ENCODE measurements at regions not wholly inside any gene's neighbourhood (a gene's known extent, or its start where the extent isn't known, plus 50 kb on each side); places are given as distances from the start of the nearest gene placed in this dataset.

DNA sequence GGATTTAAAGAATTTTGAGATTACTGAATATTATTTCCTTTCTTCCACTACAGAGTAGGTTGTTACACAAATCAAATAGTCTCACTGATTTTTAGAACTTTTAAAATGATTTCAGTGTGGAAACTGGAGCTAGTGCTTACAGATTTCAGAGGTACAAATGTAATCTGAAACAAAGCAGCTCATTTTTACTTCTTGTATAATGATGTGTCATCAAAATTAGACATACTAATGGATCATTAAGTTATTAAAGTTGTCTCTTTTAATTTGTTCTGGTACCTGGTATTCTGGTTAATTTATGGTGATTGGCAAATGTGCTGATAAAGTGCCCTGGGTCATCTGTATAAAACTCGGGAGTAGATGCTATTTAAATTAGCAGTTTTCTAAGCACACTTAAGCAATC, 1528.3 kb downstream of the RPA4 start:
- WGBS, 2 donors: 65 to 72% methylated on average over 1 of the region's 1 CpG
- H3K27me3 ChIP-seq: no peaks in the 10 kb centered on the region
- intact Hi-C loops (cut with DNase I): no loop called here
- no peaks in the 10 kb centered on the region for H3K36me3 ChIP-seq
- no peak for TF ChIP-seq POLR2A (IDR thresholded peaks at IDR 0.05)
- TF ChIP-seq, protein P1, sequence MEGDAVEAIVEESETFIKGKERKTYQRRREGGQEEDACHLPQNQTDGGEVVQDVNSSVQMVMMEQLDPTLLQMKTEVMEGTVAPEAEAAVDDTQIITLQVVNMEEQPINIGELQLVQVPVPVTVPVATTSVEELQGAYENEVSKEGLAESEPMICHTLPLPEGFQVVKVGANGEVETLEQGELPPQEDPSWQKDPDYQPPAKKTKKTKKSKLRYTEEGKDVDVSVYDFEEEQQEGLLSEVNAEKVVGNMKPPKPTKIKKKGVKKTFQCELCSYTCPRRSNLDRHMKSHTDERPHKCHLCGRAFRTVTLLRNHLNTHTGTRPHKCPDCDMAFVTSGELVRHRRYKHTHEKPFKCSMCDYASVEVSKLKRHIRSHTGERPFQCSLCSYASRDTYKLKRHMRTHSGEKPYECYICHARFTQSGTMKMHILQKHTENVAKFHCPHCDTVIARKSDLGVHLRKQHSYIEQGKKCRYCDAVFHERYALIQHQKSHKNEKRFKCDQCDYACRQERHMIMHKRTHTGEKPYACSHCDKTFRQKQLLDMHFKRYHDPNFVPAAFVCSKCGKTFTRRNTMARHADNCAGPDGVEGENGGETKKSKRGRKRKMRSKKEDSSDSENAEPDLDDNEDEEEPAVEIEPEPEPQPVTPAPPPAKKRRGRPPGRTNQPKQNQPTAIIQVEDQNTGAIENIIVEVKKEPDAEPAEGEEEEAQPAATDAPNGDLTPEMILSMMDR (IDR thresholded peaks at IDR 0.05): no peak
- H3K4me1 ChIP-seq: no peaks in the 10 kb centered on the region
- no peak for DNase-seq
- no peak overlapping the region for H3K27ac ChIP-seq
- no peaks in the 10 kb centered on the region for H3K9me3 ChIP-seq
- H3K4me3 ChIP-seq (replicated peaks in 1 of 3): no peak overlapping the region

DNA sequence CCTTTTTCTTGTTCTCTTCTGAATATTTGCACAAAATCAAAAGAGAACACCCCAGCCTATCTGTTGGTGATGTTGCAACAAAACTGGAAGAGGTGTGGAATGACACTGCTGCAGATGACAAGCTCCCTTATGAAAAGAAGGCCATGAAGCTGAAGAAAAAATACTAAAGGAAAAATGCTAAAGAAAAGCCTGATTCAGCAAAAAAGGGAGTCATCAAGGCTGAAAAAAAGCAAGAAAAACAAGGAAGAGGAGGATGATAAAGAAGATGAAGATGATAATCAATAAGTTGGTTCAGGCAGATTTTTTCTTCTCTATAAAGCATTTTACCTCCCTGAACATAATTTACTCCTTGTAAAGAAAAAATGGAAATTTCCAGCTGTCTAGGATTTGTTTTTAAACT, 1538.8 kb downstream of the RPA4 start:
- no peak for TF ChIP-seq POLR2A (IDR thresholded peaks at IDR 0.05)
- TF ChIP-seq, protein P1 (IDR thresholded peaks at IDR 0.05): no peak
- DNase-seq: no peak
- Histone ChIP-seq H3K27ac (no peak overlapping the region), H3K9me3 (no peaks in the 10 kb centered on the region), H3K36me3 (no peaks in the 10 kb centered on the region), H3K4me3 (replicated peaks in 1 of 3) (no peak overlapping the region), H3K27me3 (no peaks in the 10 kb centered on the region), H3K4me1 (no peaks in the 10 kb centered on the region)
- intact Hi-C loops (cut with DNase I): no loop called here

DNA sequence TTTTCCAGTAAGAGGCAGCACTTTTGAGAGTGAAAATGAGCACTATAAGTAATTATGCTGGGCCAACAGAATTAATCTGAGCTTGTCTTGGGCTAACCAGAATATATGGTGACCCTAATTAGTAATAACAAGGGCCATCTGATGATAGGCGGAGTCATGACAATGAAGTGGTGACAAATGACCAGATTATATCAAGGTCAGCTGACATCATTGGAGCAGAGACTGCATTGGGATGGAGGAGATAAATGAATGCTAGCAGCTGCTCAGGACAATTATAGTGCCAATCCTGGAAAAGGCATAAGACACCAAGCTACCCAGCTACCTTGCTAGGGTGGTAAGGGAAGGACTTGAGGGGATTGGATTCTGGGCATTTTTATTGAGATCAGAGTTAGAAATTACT, 1548.7 kb downstream of the RPA4 start:
- intact Hi-C loops (cut with DNase I): no loop called here
- DNase-seq: no peak
- no peaks in the 10 kb centered on the region for H3K27me3 ChIP-seq
- no peak overlapping the region for H3K27ac ChIP-seq
- H3K36me3 ChIP-seq: no peaks in the 10 kb centered on the region
- no peaks in the 10 kb centered on the region for H3K4me1 ChIP-seq
- TF ChIP-seq, protein P1 (IDR thresholded peaks at IDR 0.05): no peak
- no peak for TF ChIP-seq POLR2A (IDR thresholded peaks at IDR 0.05)
- no peak overlapping the region for H3K4me3 ChIP-seq (replicated peaks in 1 of 3)
- WGBS, 2 donors: 92 to 100% methylated on average over 1 of the region's 1 CpG
- no peaks in the 10 kb centered on the region for H3K9me3 ChIP-seq

DNA sequence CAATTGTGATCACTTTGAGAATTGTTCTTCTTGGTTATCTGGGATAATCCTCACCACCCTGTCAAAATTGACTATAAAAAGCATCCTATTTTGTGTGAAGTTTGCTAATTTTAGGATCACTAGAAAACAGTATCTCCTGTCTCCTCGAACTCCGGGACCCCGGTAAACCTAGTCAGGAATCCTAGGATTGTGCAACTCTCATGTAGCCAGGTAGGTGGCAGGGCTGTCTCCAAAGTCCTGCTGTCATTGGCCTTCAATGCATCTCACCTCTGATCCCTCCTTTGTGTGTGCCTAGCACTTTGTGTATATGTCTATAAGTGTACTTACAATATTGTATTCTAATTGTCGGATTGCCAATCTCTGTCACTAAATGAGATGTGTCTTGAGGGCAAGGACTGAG, 1564.8 kb downstream of the RPA4 start:
- H3K27me3 ChIP-seq: no peaks in the 10 kb centered on the region
- no peak for TF ChIP-seq POLR2A (IDR thresholded peaks at IDR 0.05)
- TF ChIP-seq, protein P1 (IDR thresholded peaks at IDR 0.05): no peak
- no peaks in the 10 kb centered on the region for H3K4me1 ChIP-seq
- no peak overlapping the region for H3K4me3 ChIP-seq (replicated peaks in 1 of 3)
- WGBS, 2 donors: 87 to 98% methylated on average over 4 of the region's 4 CpGs
- intact Hi-C loops (cut with DNase I): no loop called here
- H3K36me3 ChIP-seq: no peaks in the 10 kb centered on the region
- no peak overlapping the region for H3K27ac ChIP-seq
- DNase-seq: no peak
- H3K9me3 ChIP-seq: no peaks in the 10 kb centered on the region

DNA sequence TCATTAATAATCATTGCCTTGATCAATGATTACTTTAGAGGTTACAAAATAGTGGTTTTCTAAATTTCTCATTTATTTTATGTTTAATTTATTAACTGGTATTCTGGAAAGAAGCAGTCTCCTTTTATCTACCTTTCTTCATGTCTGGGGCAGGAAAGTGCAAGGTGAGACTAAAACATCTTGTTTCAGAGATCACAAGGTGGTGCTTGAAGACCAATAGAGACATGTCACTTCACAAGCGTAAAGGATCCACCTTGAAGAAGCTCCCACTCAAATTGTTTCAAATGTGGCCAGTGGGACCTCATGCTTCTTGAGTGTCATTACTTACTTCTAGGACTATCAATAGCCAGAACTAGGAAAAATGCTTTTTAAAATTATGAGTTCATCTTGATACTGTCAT, 1568.7 kb downstream of the RPA4 start:
- H3K36me3 ChIP-seq: no peaks in the 10 kb centered on the region
- DNase-seq: no peak
- no peaks in the 10 kb centered on the region for H3K4me1 ChIP-seq
- no peaks in the 10 kb centered on the region for H3K27me3 ChIP-seq
- 95 to 100% methylated on average over 1 of the region's 1 CpG for WGBS, 2 donors
- H3K9me3 ChIP-seq: no peaks in the 10 kb centered on the region
- H3K27ac ChIP-seq: no peak overlapping the region
- no peak overlapping the region for H3K4me3 ChIP-seq (replicated peaks in 1 of 3)
- TF ChIP-seq, protein P1 (IDR thresholded peaks at IDR 0.05): no peak
- TF ChIP-seq POLR2A (IDR thresholded peaks at IDR 0.05): no peak
- intact Hi-C loops (cut with DNase I): no loop called here
